ENCODE measurements at regions not wholly inside any gene's neighbourhood (a gene's known extent, or its start where the extent isn't known, plus 50 kb on each side); places are given as distances from the start of the nearest gene placed in this dataset.
"Not testable (repeated sequence)": the region's sequence is repeated elsewhere in the genome, so short reads cannot be mapped to it uniquely, and the experiment has no call there.

GRCh38 chr1:104648269-104648691 is 898.6 kb downstream of the AMY1C start:
- Histone ChIP-seq H4K20me1 (ENCODE audit: control insufficient read depth, insufficient read depth, insufficient read length) (no peaks in the 10 kb centered on the region), H3K4me2 (ENCODE audit: insufficient read depth, insufficient read length, low read length) (no peak overlapping the region), H3K4ac (ENCODE audit: low read depth, low read length) (no peak overlapping the region), H3T11ph (ENCODE audit: low read length) (no peak overlapping the region), H3K56ac (ENCODE audit: insufficient read length, low read depth, low read length) (no peak overlapping the region), H3K9me3 (ENCODE audit: control insufficient read depth, low read depth, low read length) (no peaks in the 10 kb centered on the region), H3K27me3 (ENCODE audit: insufficient read depth, low read length) (no peaks in the 10 kb centered on the region), H3K18ac (ENCODE audit: insufficient read length, low read depth, low read length) (no peak overlapping the region), H2BK12ac (ENCODE audit: insufficient read length, low read depth, low read length) (no peak overlapping the region), H2BK15ac (ENCODE audit: low read depth, low read length) (no peak overlapping the region), H2AK5ac (ENCODE audit: insufficient read length, low read length) (no peak overlapping the region), H3K14ac (ENCODE audit: insufficient read depth, low read length) (no peak overlapping the region), H2BK5ac (ENCODE audit: insufficient read length, low read length) (no peak overlapping the region), H4K91ac (ENCODE audit: insufficient read length, low read depth, low read length) (no peak overlapping the region), H3K79me1 (ENCODE audit: insufficient read depth, low read depth, low read length, poor library complexity, severe bottlenecking) (no peaks in the 10 kb centered on the region), H2BK120ac (ENCODE audit: low read depth, low read length, poor library complexity, severe bottlenecking) (no peak overlapping the region), H3K23me2 (ENCODE audit: insufficient read length, low read depth, low read length, poor library complexity, severe bottlenecking) (no peaks in the 10 kb centered on the region), H4K8ac (replicated peaks; ENCODE audit: insufficient read length, low read depth, low read length) (no peak overlapping the region), H3K23ac (ENCODE audit: insufficient read length, low read depth, low read length) (no peak overlapping the region), H3K27ac (ENCODE audit: insufficient read length, low read depth, low read length) (no peak overlapping the region), H2BK20ac (ENCODE audit: low read depth, low read length, poor library complexity, severe bottlenecking) (no peak overlapping the region), H3K4me1 (ENCODE audit: insufficient read depth, low read length) (no peaks in the 10 kb centered on the region; the same call in 1 of the 2 replicates), H3K9ac (ENCODE audit: extremely low read depth, insufficient read length, low read length) (no peak overlapping the region), H4K5ac (ENCODE audit: insufficient read length, low read depth, low read length) (no peak overlapping the region), H3K79me2 (ENCODE audit: insufficient read depth, low read length) (no peaks in the 10 kb centered on the region), H2AFZ (ENCODE audit: low read length) (no peak overlapping the region)
- WGBS (ENCODE audit: extremely low coverage, insufficient read length, low lambda C conversion rate), result no CpG with 5 or more reads among the region's 1 CpG
- H3K4me1 Mint-ChIP-seq, result no peaks in the 10 kb centered on the region; a peak in 2 of 4 replicates
- H3K36me3 Mint-ChIP-seq (ENCODE audit: insufficient read depth in 1 of 3, low read depth in 3 of 3), result no peaks in the 10 kb centered on the region
- H3K27ac Mint-ChIP-seq, result no peak overlapping the region
- no peak for DNase-seq
- no peaks in the 10 kb centered on the region for H3K9me3 Mint-ChIP-seq
- no peaks in the 10 kb centered on the region for H3K27me3 Mint-ChIP-seq (ENCODE audit: low read depth)
- no peak overlapping the region for H3K4me3 Mint-ChIP-seq
- TF ChIP-seq CTCF (conservative IDR thresholded peaks at IDR 0.05), result peak; percentile 73

- peak overlapping the region in 1 of 2 experiments; percentile 44; a peak in 3 of 5 replicates for H3K4me3 Mint-ChIP-seq
- H3K27ac Mint-ChIP-seq, result peak overlapping the region in 1 of 3 experiments; percentile 92; a peak in 2 of 7 replicates
Measured at GRCh38 chr1:104664374-104664773, 914.7 kb downstream of the AMY1C start.

More at GRCh38 chr1:104664374-104664773, 914.7 kb downstream of the AMY1C start:
- not testable (repeated sequence) for H3K9ac ChIP-seq (ENCODE audit: extremely low read depth, insufficient read length, low read length); H3K56ac ChIP-seq (ENCODE audit: insufficient read length, low read depth, low read length); H2BK20ac ChIP-seq (ENCODE audit: low read depth, low read length, poor library complexity, severe bottlenecking); H3K4me1 Mint-ChIP-seq; H3K23me2 ChIP-seq (ENCODE audit: insufficient read length, low read depth, low read length, poor library complexity, severe bottlenecking); H3K27ac ChIP-seq (ENCODE audit: insufficient read length, low read depth, low read length); H3K18ac ChIP-seq (ENCODE audit: insufficient read length, low read depth, low read length); H2AFZ ChIP-seq (ENCODE audit: low read length); H4K91ac ChIP-seq (ENCODE audit: insufficient read length, low read depth, low read length); H3K14ac ChIP-seq (ENCODE audit: insufficient read depth, low read length); H3K4me2 ChIP-seq (ENCODE audit: insufficient read depth, insufficient read length, low read length); H3T11ph ChIP-seq (ENCODE audit: low read length); H3K27me3 ChIP-seq (ENCODE audit: insufficient read depth, low read length); H3K79me2 ChIP-seq (ENCODE audit: insufficient read depth, low read length); H2BK120ac ChIP-seq (ENCODE audit: low read depth, low read length, poor library complexity, severe bottlenecking); H3K79me1 ChIP-seq (ENCODE audit: insufficient read depth, low read depth, low read length, poor library complexity, severe bottlenecking); H3K36me3 Mint-ChIP-seq (ENCODE audit: insufficient read depth in 1 of 3, low read depth in 3 of 3); H2AK5ac ChIP-seq (ENCODE audit: insufficient read length, low read length); H2BK12ac ChIP-seq (ENCODE audit: insufficient read length, low read depth, low read length); H2BK15ac ChIP-seq (ENCODE audit: low read depth, low read length); H3K27me3 Mint-ChIP-seq (ENCODE audit: low read depth); H2BK5ac ChIP-seq (ENCODE audit: insufficient read length, low read length); H4K20me1 ChIP-seq (ENCODE audit: control insufficient read depth, insufficient read depth, insufficient read length); H3K4ac ChIP-seq (ENCODE audit: low read depth, low read length); H4K5ac ChIP-seq (ENCODE audit: insufficient read length, low read depth, low read length); H3K23ac ChIP-seq (ENCODE audit: insufficient read length, low read depth, low read length); H3K9me3 ChIP-seq (ENCODE audit: control insufficient read depth, low read depth, low read length); H4K8ac ChIP-seq (replicated peaks; ENCODE audit: insufficient read length, low read depth, low read length); H3K4me1 ChIP-seq (ENCODE audit: insufficient read depth, low read length)
- H3K9me3 Mint-ChIP-seq, result peaks cover 9 to 12% of the 10 kb centered on the region in 2 experiments; a peak in 4 of 5 replicates
- DNase-seq, result peak; percentile 41
- no CpG with 5 or more reads among the region's 24 CpGs for WGBS (ENCODE audit: extremely low coverage, insufficient read length, low lambda C conversion rate)

Measured in H9 (cell line).